ENCODE measurements at regions not wholly inside any gene's neighbourhood (a gene's known extent, or its start where the extent isn't known, plus 50 kb on each side); places are given as distances from the start of the nearest gene placed in this dataset.

DNA sequence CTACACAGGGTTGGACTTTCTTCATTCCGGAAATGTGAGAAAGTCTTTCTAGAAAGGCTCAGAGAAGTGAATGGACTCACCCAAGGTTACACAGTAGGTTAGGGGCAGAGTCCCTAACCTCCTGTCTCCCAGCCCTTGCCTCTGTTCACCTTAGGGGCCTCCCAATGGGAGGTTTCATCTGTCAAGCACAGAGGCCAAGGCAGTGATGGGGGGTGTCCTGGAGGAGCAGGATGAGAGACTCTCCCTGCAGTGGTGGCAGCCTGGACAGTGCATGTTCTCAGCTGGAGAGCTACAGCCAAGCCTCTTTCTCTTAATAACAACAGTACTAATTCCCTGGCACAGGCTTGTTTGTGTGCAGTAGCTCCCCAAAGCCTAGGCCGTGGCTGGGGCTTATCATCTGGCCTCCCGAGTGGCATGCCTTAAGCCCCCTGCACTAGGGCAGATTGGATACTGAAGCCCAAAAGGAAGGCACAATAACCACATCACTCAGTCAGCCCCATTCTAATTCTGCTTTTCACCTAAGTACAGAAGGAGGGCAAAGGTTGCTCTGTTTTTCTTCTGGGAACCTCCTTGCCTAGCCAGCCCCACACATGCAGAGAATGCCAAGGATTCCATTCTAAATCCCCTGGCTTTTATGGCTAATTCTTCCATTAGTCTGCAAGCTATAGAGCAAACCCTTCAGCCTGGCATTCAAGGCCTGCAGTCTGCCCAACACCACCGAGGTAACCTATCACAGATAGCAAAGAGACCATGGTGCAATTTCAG lies 50.2 kb upstream of the XPA start:
- DNase-seq (ENCODE audit: extremely low read depth, low read depth), result no peak

DNA sequence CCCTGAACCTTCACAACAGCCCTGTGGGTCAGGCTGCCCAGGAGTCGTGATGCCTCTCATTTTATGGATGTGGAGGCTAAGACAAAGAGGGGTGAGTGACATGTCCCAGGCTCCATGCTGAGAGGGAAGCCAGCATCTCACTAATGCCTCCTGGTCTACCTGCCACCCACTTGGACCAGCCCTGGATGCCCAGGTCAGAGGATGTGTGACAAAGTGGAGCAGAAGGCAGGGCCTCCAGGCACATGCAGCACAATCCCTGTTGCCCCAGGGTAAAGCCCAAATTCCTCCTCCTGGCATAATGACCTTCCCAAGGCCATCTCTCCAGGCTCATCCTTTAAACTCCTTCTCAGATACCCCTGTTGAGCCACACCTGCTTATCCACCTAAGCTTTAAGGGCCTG lies 51.4 kb upstream of the XPA start:
- DNase-seq (ENCODE audit: extremely low read depth, low read depth), result no peak

DNA sequence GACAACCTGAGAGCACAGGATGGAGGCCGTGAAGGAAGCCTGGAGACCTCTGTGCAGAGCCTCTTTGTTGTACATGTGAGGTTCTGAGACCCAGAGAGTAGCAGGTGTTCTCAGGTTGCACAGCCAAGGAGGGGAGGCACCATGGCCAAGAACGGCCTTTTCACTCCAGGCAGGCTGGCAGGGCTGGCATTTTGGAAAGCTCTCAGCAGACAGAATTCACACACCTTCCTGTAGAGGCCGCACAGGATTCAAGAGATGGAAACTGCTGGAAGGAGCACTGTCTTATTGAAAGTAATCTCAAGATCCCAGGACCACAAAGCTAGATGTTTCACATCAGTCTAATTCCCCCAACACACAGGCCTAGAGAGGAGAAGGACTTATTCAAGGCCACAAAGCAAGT lies 52.8 kb upstream of the XPA start:
- no peak for DNase-seq (ENCODE audit: extremely low read depth, low read depth)

DNA sequence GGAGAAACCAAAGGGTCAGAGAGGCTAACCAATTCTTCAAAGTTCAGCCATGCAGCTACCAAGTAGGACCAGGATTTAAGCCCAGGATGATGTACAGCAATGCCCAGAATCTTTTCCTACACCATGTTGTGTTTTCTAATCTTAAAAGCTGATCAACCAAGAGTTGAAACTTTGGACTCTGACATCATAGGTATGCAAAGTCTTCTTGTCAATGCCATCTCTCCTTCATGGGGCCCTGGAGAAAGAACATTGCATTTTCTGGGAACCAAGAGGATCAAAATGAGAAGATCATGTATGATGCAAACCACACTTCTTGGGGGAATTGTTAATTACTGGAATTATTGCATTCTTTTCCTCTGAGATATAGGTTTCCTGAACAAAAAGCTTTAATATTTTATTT lies 54.4 kb upstream of the XPA start:
- no peak for DNase-seq (ENCODE audit: extremely low read depth, low read depth)

DNA sequence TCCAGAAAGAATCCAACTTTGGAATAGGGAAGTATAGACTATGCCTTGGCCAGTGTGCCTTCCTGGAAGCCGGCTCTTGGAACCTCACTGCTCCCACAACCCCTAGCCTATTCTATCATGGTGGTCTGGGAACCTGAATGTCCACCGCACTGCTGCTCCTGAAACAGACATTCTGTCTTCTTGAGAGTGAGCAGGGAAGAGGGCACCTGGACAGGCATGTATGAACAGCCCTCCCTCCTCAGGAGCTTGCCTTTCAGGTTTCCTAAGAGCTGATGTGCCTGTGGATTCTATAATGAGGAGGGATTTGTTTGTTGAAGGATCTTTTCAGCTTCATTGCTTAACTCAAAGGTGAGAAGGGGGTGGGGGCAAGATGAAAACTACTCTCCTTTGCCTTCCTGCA lies 55.1 kb upstream of the XPA start:
- no peak for DNase-seq (ENCODE audit: extremely low read depth, low read depth)

DNA sequence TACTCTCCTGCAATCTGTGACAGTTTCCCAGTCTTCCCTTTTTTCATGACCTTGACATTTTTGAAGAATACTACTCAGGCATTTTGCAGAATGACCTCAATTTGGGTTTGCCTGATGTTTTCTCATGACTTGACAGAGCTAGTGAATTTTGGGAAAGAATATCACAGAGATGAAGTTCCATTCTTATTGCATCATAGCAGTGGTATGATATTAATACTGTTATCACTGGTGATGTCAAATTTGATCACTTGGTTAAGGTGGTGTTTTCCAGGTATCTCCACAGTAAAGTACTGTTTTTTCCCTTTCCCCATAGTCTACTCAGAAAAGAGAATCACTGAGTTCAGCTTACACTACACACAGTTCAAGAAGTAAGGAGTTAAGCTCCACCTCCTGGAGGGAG lies 56.2 kb upstream of the XPA start:
- DNase-seq (ENCODE audit: extremely low read depth, low read depth), result no peak

DNA sequence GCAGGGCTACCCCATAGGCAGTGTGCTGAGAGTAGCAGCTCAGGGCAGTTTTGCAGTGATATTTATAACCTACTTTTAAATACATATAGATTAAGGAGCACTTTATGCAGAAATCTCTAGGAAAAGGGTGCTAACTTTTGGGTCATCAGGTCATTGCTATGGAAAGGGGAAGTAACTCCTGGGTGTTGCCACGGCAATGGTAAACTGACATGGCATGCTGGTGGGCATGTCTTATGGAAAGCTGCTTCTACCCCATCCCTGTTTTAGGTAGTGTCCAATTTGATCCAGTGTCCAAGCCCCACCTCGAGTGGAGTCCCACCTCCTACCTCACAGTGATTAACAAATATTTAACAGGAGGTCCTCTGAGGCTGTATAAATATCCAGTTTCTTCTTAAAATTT lies 56.8 kb upstream of the XPA start:
- no peak for DNase-seq (ENCODE audit: extremely low read depth, low read depth)

DNA sequence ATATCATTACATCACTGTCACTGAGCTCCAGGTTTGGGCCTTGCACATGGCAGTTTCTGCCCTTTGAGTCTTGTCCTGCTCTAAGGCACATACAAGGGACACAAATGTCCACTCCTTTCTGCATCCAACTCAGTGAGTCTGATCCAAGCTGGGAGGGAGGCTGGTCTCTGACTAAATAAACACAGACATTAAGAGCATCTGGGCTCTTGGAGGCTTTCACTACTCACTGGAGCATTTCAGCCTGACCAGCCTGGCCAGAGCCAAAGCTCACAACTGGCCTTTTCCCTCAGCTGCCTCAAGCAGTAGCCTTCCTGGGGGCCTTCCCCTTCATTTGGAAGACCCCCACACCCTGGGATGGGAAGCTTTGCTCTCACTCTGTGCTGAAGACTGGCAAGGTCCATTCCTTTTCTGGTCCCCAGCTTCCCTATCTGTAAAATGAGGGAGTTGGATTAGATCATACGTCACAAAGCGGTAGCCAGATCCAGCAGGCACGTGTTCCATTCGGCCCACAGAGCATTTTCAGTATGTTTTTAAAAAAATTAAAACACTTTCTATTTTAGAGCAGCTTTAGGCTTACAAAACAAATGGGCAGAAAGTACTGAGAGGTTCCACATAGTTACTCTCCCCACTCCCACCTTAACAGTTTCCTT lies 58.6 kb upstream of the XPA start:
- no peak for DNase-seq (ENCODE audit: extremely low read depth, low read depth)

DNA sequence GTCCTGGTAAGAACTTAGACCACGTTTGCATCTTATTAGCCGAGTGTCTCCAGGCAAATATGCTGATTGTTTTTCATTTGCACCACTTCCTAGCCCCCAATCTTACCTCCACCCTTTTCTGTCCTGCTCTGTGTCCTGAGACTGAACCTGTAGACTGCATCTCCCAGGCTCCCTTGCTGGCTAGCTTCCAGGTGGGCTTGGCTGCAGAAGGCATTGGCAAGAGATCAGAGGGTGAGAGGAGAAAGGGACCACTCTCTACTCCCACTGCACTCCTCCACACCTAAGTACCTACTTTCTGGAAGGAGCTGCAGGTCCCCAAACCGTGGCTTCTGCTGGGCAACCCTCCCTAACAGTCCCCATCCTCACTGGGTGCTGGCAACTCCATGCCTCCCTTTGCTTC lies 59.9 kb upstream of the XPA start:
- no peak for DNase-seq (ENCODE audit: extremely low read depth, low read depth)

DNA sequence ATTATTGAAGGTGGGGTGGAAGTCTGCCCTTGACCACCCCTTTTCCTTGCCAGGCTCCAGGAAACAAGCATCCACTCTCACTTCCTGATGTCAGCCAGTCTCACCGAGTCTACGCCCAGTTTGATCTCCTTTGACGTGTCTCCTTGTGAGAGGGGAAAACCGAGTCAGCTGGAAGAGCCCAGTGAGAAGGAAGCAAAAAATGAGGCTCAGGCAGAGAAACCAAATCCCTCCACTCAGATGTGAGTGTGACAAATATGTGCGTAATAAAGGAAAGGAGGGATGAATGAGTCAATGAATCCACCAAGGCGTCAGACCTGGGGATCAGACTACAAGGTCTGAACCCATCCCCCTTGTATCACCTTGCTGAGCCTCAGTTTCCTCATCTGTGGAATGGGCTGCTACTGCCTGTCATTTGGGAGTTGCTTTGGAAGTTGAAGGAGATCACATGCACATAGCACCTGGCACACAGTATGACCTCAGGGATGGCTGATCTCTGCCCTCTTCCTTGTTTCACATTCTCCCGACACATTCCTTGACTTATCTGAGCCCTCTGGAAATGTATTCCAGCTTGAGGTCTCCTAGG lies 61.3 kb upstream of the XPA start:
- DNase-seq (ENCODE audit: extremely low read depth, low read depth), result no peak

DNA sequence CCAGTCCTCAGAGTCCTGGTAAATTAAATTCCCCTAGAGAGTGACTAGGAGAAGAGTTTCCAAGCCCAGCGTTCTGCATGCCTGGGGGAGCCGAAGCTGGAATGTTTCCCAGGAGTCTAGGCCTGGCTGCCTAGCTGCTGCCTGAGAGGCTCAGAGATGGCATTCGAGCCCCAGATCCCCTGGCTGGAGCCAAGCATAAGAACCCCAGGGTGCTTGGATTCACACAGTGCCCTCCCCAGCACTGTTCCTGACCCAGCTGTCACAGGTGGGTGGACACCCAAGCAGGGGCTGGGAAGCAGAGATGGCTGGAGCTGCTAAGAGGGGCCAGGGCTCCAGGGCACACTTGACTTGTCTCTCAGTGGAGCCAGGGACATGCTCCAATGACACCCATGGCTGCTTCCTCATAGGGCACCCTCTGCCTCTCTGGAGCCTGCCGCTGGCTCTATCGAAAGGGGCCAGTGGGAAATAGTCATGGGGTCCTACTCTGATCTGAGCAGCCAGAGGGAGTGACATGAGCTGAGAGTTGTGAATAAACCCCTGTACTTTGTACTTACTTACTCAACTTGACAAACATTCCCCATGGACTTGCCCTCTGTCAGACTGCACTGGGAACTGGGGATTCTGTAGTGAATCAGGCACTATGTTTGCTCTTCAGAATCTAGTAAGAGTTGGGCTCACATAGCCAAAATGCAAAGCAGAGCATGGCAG lies 62.6 kb upstream of the XPA start:
- DNase-seq (ENCODE audit: extremely low read depth, low read depth), result no peak

DNA sequence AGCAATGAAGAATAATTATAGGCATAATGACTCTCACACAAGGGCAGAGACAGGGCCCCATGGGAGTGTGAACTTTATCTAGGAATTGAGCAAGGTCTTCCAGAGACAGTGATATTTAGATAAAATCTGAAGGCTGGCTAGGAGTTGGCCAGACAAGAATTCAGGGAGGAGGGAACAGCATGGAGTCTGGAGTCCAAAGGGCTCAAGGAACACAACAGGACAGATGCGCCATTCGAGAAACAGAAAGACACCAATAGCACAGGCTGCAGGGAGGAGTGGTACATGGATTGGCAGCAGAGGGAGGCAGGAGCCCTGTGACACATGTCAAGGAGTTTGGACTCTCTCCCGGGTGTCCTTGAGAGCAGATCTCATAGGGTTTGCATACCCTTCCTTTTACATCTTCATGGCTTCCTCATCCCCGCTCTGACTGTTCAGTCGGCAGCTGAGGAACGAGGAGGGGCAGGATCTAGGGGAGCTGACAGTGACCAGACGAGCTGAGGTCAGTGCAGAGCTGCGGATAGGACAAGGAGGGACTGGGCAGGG lies 64.0 kb upstream of the XPA start:
- DNase-seq (ENCODE audit: extremely low read depth, low read depth), result no peak

DNA sequence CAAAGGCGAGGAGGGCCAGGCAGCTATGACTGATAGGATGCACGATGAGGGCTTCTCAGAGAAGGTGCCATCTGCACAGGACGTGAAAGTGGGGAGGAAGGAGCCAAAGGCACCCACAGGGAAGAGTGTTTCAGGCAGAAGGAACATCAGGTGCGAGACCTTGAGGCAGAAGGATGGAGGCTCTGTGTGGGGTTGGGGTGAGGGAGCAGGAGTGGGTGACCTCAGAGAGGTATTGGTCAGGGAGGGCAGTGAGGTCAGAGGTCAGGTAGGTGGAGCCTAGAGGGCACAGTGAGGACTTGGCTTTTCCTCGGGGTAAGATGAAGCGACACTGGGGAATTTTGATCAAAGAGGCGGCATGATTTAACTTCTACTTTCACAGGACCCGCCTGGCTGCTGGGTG lies 64.7 kb upstream of the XPA start:
- DNase-seq (ENCODE audit: extremely low read depth, low read depth), result no peak

DNA sequence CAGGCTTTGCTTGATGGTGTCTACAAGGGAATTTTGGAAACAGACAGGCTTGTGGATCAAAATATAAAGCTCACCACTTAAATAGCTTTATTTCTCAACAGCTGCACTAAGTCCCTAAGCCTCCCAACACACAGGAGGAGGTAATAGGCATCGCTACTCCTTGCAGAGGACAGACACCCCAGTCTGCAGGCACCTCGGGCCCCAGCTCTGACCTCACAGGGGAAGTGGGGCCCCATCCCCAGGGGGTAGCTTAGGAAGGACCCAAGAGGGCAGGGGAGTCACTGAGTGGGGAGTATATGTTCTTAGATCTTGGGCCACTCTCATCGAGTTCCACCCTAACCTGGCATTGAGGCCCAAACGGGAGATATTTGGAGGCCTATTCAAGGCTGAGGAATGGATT lies 66.7 kb upstream of the XPA start:
- DNase-seq (ENCODE audit: extremely low read depth, low read depth), result no peak

DNA sequence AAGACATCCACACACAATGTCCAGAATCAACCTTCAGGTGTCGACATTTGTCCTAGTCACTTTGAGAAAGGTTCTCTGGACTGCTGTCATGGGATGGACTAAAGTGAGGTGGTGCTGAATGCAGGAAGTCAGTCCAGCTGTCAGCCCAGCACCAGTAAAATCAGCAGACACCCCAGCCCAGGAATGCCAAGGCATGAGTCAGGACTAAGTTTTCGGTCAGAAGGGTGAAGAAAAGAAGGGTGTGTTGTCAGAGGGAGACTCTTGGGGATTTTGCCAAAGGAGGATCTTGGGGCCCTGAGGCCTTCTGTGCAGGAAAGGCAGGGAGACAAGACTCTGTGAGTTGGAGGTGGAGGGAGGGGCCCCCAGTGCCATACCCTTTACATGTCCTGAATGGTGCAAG lies 69.0 kb upstream of the XPA start:
- no peak for DNase-seq (ENCODE audit: extremely low read depth, low read depth)

DNA sequence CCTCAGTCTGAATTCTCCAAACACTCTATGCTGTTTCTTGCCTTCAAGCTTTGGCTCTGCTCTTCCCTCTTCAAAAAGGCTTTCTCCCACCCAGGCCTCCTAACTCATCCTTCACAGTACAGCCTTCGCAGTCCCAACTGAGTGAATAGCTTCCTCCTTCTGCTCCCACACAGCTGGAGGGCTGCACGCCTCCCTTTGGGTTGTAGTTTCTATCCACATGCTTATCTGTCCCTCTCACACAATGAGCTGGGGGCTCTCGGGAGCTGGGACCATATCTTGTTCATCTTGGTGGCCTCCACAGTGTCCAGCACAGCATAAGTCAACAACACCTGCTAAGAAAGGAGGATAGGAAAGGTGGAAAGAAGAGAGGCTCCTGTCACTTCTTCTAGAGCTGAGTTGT lies 69.5 kb upstream of the XPA start:
- DNase-seq (ENCODE audit: extremely low read depth, low read depth), result no peak

DNA sequence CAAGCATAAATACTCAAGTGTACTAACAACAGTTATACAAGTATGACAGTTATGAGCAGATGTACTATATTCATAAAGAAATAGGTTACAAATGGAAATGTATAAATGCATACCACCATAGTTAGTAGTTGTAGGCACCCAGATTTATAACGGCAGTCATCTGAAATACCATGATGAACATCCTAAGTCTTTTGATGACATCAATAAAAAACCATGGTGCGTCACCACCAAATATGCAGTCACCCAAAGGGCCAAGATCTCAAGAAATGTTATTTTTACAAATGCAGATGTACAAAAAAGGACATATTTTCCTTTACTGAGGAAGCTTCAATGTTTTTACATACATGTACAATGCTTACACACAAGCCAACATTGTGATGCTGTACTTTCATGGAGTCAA lies 70.8 kb upstream of the XPA start:
- DNase-seq (ENCODE audit: extremely low read depth, low read depth), result no peak

DNA sequence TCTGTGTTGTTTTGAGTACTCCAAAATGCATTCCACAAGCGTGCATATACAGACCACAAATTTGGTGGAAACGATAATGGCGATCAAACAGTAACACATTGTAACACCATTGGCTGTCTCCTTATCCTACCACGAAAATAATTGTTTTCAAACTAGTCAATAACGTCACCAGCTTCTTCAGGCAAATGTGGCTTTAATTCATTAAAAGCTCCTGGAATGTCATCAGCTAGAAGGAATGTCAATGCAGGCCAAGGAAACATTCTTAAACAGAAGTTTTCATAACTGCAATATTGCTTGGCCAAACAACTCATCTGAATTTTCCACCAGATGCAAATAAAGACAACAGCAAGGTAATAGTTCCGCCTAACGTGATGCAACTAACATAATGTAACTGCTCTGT lies 71.6 kb upstream of the XPA start:
- DNase-seq (ENCODE audit: extremely low read depth, low read depth), result no peak

DNA sequence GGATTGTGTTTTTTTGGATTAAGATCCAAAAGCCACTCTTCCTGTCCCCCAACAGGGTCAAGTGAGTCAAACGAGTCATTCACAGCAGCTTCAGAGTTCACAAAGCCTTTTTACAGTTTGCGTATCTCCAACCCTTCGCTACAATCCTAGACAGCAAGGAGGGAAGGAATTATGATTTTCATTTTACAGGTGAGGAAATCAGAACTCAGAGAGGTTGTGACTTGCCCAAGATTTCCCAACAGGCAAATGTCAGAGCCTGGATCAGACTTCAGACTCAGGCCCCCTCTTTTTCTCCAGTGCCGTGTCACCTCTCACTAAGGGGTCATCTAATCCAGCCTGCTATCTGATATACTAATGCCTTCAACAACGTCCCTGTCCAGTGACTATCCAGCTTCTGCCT lies 72.1 kb upstream of the XPA start:
- no peak for DNase-seq (ENCODE audit: extremely low read depth, low read depth)

DNA sequence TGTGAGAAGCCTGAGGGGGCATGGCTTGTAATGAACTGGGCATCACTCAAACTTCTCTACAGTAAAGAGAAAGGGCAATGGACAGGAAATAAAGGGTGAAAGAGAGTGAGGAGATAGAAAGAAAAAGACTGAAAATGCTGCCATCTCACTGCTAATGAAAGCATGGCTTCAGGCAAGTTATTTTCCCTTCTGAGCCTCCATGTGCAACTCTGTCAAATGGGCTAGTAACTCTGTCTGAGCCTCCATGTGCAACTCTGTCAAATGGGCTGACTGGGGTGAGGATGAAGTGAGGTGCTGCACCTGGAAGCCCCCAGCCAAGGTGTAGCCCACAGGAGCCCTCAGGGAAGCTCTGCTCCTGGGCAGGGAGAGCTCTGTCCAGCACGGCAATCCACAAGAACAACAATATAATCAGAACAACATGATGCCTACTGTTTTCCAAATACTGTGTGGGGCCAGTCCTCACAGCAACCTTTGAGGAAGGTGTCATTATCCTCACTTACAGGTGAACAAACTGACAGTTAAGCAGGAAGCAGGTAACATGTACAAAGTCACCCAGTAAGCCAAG lies 73.8 kb upstream of the XPA start:
- DNase-seq (ENCODE audit: extremely low read depth, low read depth), result no peak

DNA sequence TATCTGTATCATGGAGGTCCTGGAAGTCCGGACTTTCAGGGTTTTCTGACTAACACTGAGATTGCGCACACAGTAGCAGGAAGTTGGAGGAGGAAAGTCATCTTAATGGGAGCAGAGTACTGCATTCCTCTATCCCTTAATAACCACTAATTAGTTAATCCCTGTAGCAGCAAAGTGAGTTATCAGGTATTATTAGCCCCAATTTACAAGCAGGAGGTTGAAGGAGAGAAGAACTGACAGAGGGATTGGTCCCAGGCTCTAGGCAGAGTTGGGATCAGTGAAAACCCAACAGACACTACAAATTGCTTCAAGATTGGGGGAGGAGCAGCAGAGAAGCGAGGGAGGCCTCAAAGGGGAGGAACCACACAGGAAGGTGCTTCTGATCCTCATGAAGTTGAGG lies 74.5 kb upstream of the XPA start:
- no peak for DNase-seq (ENCODE audit: extremely low read depth, low read depth)
